ENCODE measurements at regions not wholly inside any gene's neighbourhood (a gene's known extent, or its start where the extent isn't known, plus 50 kb on each side); places are given as distances from the start of the nearest gene placed in this dataset.
"Not testable (repeated sequence)": the region's sequence is repeated elsewhere in the genome, so short reads cannot be mapped to it uniquely, and the experiment has no call there.

- Histone ChIP-seq H3K9me3 (ENCODE audit: insufficient read depth, low read depth, low read length) (peaks cover 16% of the 10 kb centered on the region), H3K9ac (ENCODE audit: low read depth, low read length) (no peak overlapping the region), H3K4me1 (ENCODE audit: insufficient read depth, low read length) (no peaks in the 10 kb centered on the region), H3K36me3 (ENCODE audit: insufficient read depth, low read length) (no peaks in the 10 kb centered on the region), H3K27ac (ENCODE audit: low read depth, low read length) (no peak overlapping the region), H3K27me3 (ENCODE audit: insufficient read depth, low read length) (no peaks in the 10 kb centered on the region), H3K4me3 (ENCODE audit: low read length) (no peak overlapping the region)
- WGBS = no CpG with 5 or more reads among the region's 1 CpG
Observed at GRCh38 chr2:77640924-77641323, 118.7 kb upstream of the LRRTM4 start.

GRCh38 chr2:77642339-77642738 is 120.2 kb upstream of the LRRTM4 start:
- Histone ChIP-seq H3K4me1 (ENCODE audit: insufficient read depth, low read length) (no peaks in the 10 kb centered on the region), H3K27ac (ENCODE audit: low read depth, low read length) (no peak overlapping the region), H3K9ac (ENCODE audit: low read depth, low read length) (no peak overlapping the region), H3K4me3 (ENCODE audit: low read length) (no peak overlapping the region), H3K36me3 (ENCODE audit: insufficient read depth, low read length) (no peaks in the 10 kb centered on the region), H3K27me3 (ENCODE audit: insufficient read depth, low read length) (no peaks in the 10 kb centered on the region), H3K9me3 (ENCODE audit: insufficient read depth, low read depth, low read length) (peaks cover 16% of the 10 kb centered on the region)
- 95% methylated on average over 1 of the region's 1 CpG for WGBS

GRCh38 chr2:77649856-77650255 is 127.7 kb upstream of the LRRTM4 start:
- H3K9ac ChIP-seq (ENCODE audit: low read depth, low read length) = no peak overlapping the region
- no peaks in the 10 kb centered on the region for H3K9me3 ChIP-seq (ENCODE audit: insufficient read depth, low read depth, low read length)
- H3K27ac ChIP-seq (ENCODE audit: low read depth, low read length) = no peak overlapping the region
- 82% methylated on average over 1 of the region's 1 CpG for WGBS
- H3K36me3 ChIP-seq (ENCODE audit: insufficient read depth, low read length) = no peaks in the 10 kb centered on the region
- no peaks in the 10 kb centered on the region for H3K4me1 ChIP-seq (ENCODE audit: insufficient read depth, low read length)
- H3K4me3 ChIP-seq (ENCODE audit: low read length) = no peak overlapping the region
- no peaks in the 10 kb centered on the region for H3K27me3 ChIP-seq (ENCODE audit: insufficient read depth, low read length)

GRCh38 chr2:77652499-77652898 is 130.3 kb upstream of the LRRTM4 start:
- no peaks in the 10 kb centered on the region for H3K4me1 ChIP-seq (ENCODE audit: insufficient read depth, low read length)
- no peak overlapping the region for H3K9ac ChIP-seq (ENCODE audit: low read depth, low read length)
- no peaks in the 10 kb centered on the region for H3K27me3 ChIP-seq (ENCODE audit: insufficient read depth, low read length)
- no peaks in the 10 kb centered on the region for H3K36me3 ChIP-seq (ENCODE audit: insufficient read depth, low read length)
- WGBS = 96% methylated on average over 2 of the region's 2 CpGs
- H3K27ac ChIP-seq (ENCODE audit: low read depth, low read length) = no peak overlapping the region
- H3K4me3 ChIP-seq (ENCODE audit: low read length) = no peak overlapping the region
- H3K9me3 ChIP-seq (ENCODE audit: insufficient read depth, low read depth, low read length) = no peaks in the 10 kb centered on the region

GRCh38 chr2:77664491-77664890 is 142.3 kb upstream of the LRRTM4 start:
- H3K9ac ChIP-seq (ENCODE audit: low read depth, low read length) = no peak overlapping the region
- H3K27ac ChIP-seq (ENCODE audit: low read depth, low read length) = no peak overlapping the region
- H3K27me3 ChIP-seq (ENCODE audit: insufficient read depth, low read length) = no peaks in the 10 kb centered on the region
- no peak overlapping the region for H3K4me3 ChIP-seq (ENCODE audit: low read length)
- no CpG with 5 or more reads among the region's 2 CpGs for WGBS
- no peaks in the 10 kb centered on the region for H3K36me3 ChIP-seq (ENCODE audit: insufficient read depth, low read length)
- no peaks in the 10 kb centered on the region for H3K4me1 ChIP-seq (ENCODE audit: insufficient read depth, low read length)
- H3K9me3 ChIP-seq (ENCODE audit: insufficient read depth, low read depth, low read length) = no peaks in the 10 kb centered on the region

GRCh38 chr2:77666251-77666980 is 144.2 kb upstream of the LRRTM4 start:
- WGBS = 92% methylated on average over 7 of the region's 7 CpGs

DNA sequence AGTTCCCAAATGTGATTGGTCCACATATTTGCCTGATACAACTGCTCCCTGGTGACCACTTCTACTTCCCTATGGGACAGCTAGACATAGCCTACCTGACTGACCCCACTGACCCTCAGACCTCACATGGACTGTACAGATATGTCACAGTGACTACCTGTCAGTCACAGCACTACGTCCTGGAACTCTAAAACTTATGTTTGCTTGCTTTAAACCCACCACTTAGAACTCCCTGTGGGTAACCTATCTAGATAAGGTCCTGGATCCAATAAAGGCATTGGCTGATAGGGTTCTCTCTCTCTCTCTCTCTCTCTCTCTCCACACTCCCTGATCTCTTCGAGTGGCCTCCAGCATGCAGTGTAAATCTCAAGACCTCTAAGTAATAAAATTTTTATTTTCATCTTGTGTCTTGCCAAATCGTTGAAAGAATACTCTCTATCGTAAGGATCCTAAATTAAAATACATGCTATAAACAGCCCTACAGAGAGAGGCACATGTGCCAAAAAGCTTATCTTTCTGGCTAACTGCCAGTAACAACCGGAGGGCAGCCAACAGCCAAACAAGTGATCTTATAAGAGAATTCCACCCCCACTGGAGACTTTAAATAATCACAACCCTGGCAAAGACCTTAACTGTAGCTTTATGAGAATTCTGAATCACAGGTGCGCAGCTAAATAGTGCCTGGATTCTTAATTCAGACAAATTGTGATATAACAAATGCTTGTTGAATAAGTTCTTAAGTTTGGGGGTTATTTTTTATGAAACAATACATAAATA is 162.6 kb upstream of the LRRTM4 start:
- WGBS = 90% methylated on average over 4 of the region's 6 CpGs
- H3K4me3 ChIP-seq (ENCODE audit: low read length); H3K9me3 ChIP-seq (ENCODE audit: insufficient read depth, low read depth, low read length); H3K4me1 ChIP-seq (ENCODE audit: insufficient read depth, low read length); H3K9ac ChIP-seq (ENCODE audit: low read depth, low read length); H3K36me3 ChIP-seq (ENCODE audit: insufficient read depth, low read length); H3K27ac ChIP-seq (ENCODE audit: low read depth, low read length); H3K27me3 ChIP-seq (ENCODE audit: insufficient read depth, low read length): not testable (repeated sequence)

More at GRCh38 chr2:77666251-77666980, 144.2 kb upstream of the LRRTM4 start:
- no peaks in the 10 kb centered on the region for H3K27me3 ChIP-seq (ENCODE audit: insufficient read depth, low read length)
- H3K27ac ChIP-seq (ENCODE audit: low read depth, low read length) = no peak overlapping the region
- H3K9me3 ChIP-seq (ENCODE audit: insufficient read depth, low read depth, low read length) = no peaks in the 10 kb centered on the region
- H3K4me3 ChIP-seq (ENCODE audit: low read length) = no peak overlapping the region
- no peaks in the 10 kb centered on the region for H3K36me3 ChIP-seq (ENCODE audit: insufficient read depth, low read length)
- H3K4me1 ChIP-seq (ENCODE audit: insufficient read depth, low read length) = no peaks in the 10 kb centered on the region
- H3K9ac ChIP-seq (ENCODE audit: low read depth, low read length) = no peak overlapping the region

GRCh38 chr2:77712601-77713000 is 190.4 kb upstream of the LRRTM4 start:
- no peak overlapping the region for H3K9ac ChIP-seq (ENCODE audit: low read depth, low read length)
- H3K4me3 ChIP-seq (ENCODE audit: low read length) = no peak overlapping the region
- H3K4me1 ChIP-seq (ENCODE audit: insufficient read depth, low read length) = peaks cover 9% of the 10 kb centered on the region; the same call in 1 of the 2 replicates
- no peak overlapping the region for H3K27ac ChIP-seq (ENCODE audit: low read depth, low read length)
- H3K9me3 ChIP-seq (ENCODE audit: insufficient read depth, low read depth, low read length) = no peaks in the 10 kb centered on the region
- WGBS = 94% methylated on average over 1 of the region's 1 CpG
- no peaks in the 10 kb centered on the region for H3K27me3 ChIP-seq (ENCODE audit: insufficient read depth, low read length)
- H3K36me3 ChIP-seq (ENCODE audit: insufficient read depth, low read length) = no peaks in the 10 kb centered on the region

DNA sequence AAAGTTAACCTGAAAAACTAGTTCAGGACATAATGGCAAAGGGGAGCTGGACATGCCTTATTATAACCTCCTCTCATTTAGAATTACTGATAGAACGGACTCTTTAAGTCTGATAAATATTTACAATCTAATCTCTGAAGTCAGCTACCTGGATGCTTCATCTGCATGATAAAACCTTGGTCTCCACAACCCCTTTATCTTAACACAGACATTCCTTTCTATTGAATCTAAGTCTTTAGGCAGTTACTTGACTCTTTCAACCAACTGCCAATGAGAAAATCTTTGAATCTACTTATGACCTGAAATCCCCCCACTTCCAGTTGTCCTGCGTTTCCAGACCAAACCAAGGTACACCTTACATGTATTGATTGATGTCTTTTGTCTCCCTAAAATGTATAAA is 191.2 kb upstream of the LRRTM4 start:
- Histone ChIP-seq H3K27me3 (ENCODE audit: insufficient read depth, low read length) (no peaks in the 10 kb centered on the region), H3K36me3 (ENCODE audit: insufficient read depth, low read length) (no peaks in the 10 kb centered on the region), H3K27ac (ENCODE audit: low read depth, low read length) (no peak overlapping the region), H3K4me3 (ENCODE audit: low read length) (no peak overlapping the region), H3K9me3 (ENCODE audit: insufficient read depth, low read depth, low read length) (no peaks in the 10 kb centered on the region), H3K4me1 (ENCODE audit: insufficient read depth, low read length) (peaks cover 9% of the 10 kb centered on the region; the same call in 1 of the 2 replicates), H3K9ac (ENCODE audit: low read depth, low read length) (no peak overlapping the region)
- 80% methylated on average over 2 of the region's 2 CpGs for WGBS

GRCh38 chr2:77720115-77720514 is 197.9 kb upstream of the LRRTM4 start:
- Histone ChIP-seq H3K27ac (ENCODE audit: low read depth, low read length) (no peak overlapping the region), H3K27me3 (ENCODE audit: insufficient read depth, low read length) (no peaks in the 10 kb centered on the region), H3K4me1 (ENCODE audit: insufficient read depth, low read length) (no peaks in the 10 kb centered on the region), H3K36me3 (ENCODE audit: insufficient read depth, low read length) (no peaks in the 10 kb centered on the region), H3K9me3 (ENCODE audit: insufficient read depth, low read depth, low read length) (no peaks in the 10 kb centered on the region), H3K9ac (ENCODE audit: low read depth, low read length) (no peak overlapping the region), H3K4me3 (ENCODE audit: low read length) (no peak overlapping the region)
- no CpG with 5 or more reads among the region's 4 CpGs for WGBS

DNA sequence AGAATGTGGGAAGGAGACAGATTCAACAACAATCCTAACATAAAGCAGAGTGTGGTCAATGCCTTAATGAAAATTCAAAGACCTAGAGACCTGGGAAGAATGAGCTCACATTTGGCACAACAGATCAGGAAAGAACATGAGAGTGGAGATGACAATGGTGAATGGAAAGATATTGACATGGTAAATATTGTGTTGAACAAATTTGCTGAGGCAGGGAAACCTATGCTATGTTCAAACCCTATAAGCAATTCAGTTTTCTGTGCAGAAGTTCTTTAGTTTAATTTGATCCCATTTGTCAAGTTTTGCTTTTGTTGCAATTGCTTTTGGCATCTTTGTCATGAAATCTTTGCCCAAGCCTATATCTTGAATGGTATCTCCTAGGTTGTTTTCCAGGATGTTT is 199.4 kb upstream of the LRRTM4 start:
- no peak overlapping the region for H3K9ac ChIP-seq (ENCODE audit: low read depth, low read length)
- H3K27ac ChIP-seq (ENCODE audit: low read depth, low read length) = no peak overlapping the region
- H3K4me1 ChIP-seq (ENCODE audit: insufficient read depth, low read length) = no peaks in the 10 kb centered on the region
- H3K27me3 ChIP-seq (ENCODE audit: insufficient read depth, low read length) = no peaks in the 10 kb centered on the region
- no peak overlapping the region for H3K4me3 ChIP-seq (ENCODE audit: low read length)
- H3K9me3 ChIP-seq (ENCODE audit: insufficient read depth, low read depth, low read length) = no peaks in the 10 kb centered on the region
- no peaks in the 10 kb centered on the region for H3K36me3 ChIP-seq (ENCODE audit: insufficient read depth, low read length)

All from HUES64 (cell line).